Right atrium auricular region (tissue), 2 donors: ENCODE measurements at regions not wholly inside any gene's neighbourhood (a gene's known extent, or its start where the extent isn't known, plus 50 kb on each side); places are given as distances from the start of the nearest gene placed in this dataset.

Experiments used
- DNase-seq: peaks from one replicate; pipeline ENCODE4 v3.0.0-alpha.2; 2019; ENCODE audit warnings: low spot score
- H3K27ac ChIP-seq, 2 donors: fragments of 200-600 bp; sonication (generic); 1 replicate in 1 of 2; 2 replicates in 1 of 2; pipeline ENCODE4 v1.5.1; 2016 to 2019
- H3K27me3 ChIP-seq, 2 donors: fragments of 200-600 bp; sonication (generic); one replicate each; pipeline versions ENCODE4 v1.5.1 to v1.6.0; 2017 to 2019
- H3K36me3 ChIP-seq: fragments of 200-600 bp; sonication (generic); one replicate; pipeline ENCODE4 v1.5.1; 2016
- H3K4me1 ChIP-seq, 2 donors: fragments of 200-600 bp; sonication (generic); one replicate each; pipeline versions ENCODE4 v1.5.1 to v1.6.0; 2017 to 2019
- H3K4me3 ChIP-seq, 2 donors: fragments of 200-600 bp; sonication (generic); 1 replicate in 1 of 2; 2 replicates in 1 of 2; pipeline ENCODE4 v1.5.1; 2017 to 2019; ENCODE audit warnings: mild to moderate bottlenecking in 1 of 2, moderate library complexity in 1 of 2
- H3K9me3 ChIP-seq, 2 donors: fragments of 200-600 bp; sonication (generic); one replicate each; pipeline ENCODE4 v1.5.1; 2019
- TF ChIP-seq, protein P1 (sequence below), 2 donors: fragments of 200-600 bp; sonication (generic); IDR thresholded peaks; one replicate each; pipeline ENCODE4 v1.5.1; 2019; ENCODE audit warnings: antibody characterized with exemption in 2 of 2

DNA sequence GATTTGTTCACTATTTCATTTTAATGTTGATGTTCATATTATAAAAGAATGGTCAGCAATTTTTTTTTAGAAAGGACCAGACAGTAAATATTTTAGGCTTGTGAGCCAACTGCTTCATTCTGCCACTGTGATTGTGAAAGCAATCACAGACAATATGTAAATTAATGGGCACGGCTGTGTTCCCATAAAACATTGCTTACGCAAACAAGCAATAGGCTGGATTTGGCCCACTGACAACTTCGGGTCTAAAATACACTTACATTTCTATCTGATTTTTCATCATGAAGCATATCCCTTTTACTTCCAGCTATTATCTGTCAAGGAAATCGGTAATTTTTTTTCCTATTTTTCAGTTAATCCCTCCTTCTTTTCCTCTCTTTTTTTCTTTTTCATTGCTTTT is 182.2 kb upstream of the CDH2 start:
- TF ChIP-seq, protein P1, sequence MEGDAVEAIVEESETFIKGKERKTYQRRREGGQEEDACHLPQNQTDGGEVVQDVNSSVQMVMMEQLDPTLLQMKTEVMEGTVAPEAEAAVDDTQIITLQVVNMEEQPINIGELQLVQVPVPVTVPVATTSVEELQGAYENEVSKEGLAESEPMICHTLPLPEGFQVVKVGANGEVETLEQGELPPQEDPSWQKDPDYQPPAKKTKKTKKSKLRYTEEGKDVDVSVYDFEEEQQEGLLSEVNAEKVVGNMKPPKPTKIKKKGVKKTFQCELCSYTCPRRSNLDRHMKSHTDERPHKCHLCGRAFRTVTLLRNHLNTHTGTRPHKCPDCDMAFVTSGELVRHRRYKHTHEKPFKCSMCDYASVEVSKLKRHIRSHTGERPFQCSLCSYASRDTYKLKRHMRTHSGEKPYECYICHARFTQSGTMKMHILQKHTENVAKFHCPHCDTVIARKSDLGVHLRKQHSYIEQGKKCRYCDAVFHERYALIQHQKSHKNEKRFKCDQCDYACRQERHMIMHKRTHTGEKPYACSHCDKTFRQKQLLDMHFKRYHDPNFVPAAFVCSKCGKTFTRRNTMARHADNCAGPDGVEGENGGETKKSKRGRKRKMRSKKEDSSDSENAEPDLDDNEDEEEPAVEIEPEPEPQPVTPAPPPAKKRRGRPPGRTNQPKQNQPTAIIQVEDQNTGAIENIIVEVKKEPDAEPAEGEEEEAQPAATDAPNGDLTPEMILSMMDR (IDR thresholded peaks at IDR 0.05): no peak
- H3K27ac ChIP-seq: no peak overlapping the region
- no peaks in the 10 kb centered on the region for H3K36me3 ChIP-seq
- H3K9me3 ChIP-seq: no peaks in the 10 kb centered on the region
- no peaks in the 10 kb centered on the region for H3K4me1 ChIP-seq
- no peak for DNase-seq
- H3K27me3 ChIP-seq: no peaks in the 10 kb centered on the region
- no peak overlapping the region for H3K4me3 ChIP-seq

DNA sequence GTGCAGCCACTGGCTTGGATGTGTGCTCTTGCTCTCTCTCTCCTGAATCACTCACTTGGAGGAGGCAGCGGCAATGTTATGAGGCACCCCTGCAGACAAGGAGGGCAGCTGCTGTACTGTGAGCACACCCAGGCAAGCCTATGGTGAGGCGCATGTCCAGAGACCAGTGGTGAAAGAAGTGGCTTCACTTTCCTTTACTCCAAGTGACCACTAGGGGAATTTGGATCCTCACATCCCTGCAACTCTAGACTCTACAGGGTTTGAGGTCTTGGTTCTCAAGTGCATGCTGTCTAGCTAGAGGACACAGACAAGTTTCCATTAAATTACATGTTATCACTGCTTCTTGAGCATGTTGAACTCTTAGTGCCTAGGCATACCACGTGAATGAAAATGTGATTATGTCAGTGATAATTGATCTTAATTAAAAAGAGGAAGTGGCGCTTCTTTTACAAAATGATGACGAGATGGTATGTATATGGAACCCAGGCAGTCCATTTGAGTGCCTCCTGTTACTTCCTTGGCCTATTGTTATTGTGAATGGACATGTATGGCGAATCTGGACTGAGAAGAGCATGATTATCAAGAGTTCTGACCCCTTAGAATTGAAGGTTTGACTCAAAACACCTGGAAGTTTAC is 181.0 kb upstream of the CDH2 start:
- TF ChIP-seq, protein P1 (IDR thresholded peaks at IDR 0.05): peak in 1 of 2 donors; percentile 22
- Histone ChIP-seq H3K27ac (no peak overlapping the region), H3K4me3 (no peak overlapping the region), H3K4me1 (no peaks in the 10 kb centered on the region), H3K9me3 (no peaks in the 10 kb centered on the region), H3K27me3 (no peaks in the 10 kb centered on the region), H3K36me3 (no peaks in the 10 kb centered on the region)
- no peak for DNase-seq

DNA sequence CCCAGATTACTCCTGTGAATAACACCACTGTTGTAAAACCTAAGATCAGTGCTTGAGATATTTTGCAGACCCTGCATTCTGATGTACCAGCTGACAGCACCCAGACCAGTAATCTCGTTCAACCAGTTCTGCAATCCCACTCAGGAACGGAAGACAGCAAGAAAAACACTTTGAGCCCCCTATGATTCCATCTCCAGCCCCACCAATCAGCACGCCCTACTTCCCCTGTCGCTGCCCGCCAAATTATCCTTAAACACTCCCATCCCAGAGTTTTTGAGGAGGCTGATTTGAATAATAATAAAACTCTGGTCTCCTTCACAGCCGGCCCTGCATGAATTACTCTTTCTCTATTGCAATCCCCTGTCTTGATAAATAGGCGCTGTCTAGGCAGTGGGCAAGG is 173.9 kb upstream of the CDH2 start:
- H3K36me3 ChIP-seq: no peaks in the 10 kb centered on the region
- H3K4me1 ChIP-seq: no peaks in the 10 kb centered on the region
- H3K27me3 ChIP-seq: no peaks in the 10 kb centered on the region
- no peak for DNase-seq
- H3K27ac ChIP-seq: no peak overlapping the region
- no peak overlapping the region for H3K4me3 ChIP-seq
- TF ChIP-seq, protein P1 (IDR thresholded peaks at IDR 0.05): no peak
- H3K9me3 ChIP-seq: no peaks in the 10 kb centered on the region

DNA sequence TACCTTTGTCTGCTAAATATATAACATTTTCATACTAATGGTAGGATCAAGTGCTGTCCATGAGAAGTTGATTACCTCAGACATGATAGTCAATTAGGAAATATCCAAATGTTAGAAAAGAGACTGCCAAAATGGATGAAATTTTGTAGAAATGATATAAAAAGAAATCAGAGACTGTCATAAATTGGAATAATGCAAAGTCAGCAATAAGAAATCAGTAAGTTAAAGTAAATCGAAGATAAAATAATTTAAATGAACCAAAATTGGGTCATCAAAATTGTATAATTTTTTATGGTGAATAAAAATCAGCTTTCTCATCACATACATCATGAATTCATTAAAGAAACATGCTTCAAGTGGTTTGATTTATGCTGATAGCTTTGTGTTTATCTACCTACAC is 165.3 kb upstream of the CDH2 start:
- H3K27ac ChIP-seq: no peak overlapping the region
- no peaks in the 10 kb centered on the region for H3K4me1 ChIP-seq
- no peak overlapping the region for H3K4me3 ChIP-seq
- H3K36me3 ChIP-seq: no peaks in the 10 kb centered on the region
- no peaks in the 10 kb centered on the region for H3K27me3 ChIP-seq
- TF ChIP-seq, protein P1 (IDR thresholded peaks at IDR 0.05): no peak
- DNase-seq: no peak
- no peaks in the 10 kb centered on the region for H3K9me3 ChIP-seq

DNA sequence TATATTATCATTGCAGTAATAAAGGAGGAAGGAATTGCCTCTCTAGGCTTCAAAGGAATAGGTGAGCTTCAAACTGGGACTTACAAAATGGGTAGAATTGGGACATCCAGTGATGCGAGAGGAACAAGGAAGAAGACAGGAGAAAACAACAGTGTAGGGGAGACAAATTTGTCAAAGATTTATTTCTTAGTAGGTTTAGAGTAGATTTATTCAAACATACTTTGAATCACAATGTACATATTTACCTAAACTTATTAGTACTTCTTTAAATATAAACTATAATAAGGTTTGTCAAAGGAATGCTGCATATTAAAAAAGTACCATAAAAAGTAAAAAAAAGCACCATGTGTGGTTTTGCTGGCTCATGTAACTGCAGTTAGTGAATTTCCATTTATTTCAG is 161.4 kb upstream of the CDH2 start:
- TF ChIP-seq, protein P1 (IDR thresholded peaks at IDR 0.05): no peak
- no peak for DNase-seq

DNA sequence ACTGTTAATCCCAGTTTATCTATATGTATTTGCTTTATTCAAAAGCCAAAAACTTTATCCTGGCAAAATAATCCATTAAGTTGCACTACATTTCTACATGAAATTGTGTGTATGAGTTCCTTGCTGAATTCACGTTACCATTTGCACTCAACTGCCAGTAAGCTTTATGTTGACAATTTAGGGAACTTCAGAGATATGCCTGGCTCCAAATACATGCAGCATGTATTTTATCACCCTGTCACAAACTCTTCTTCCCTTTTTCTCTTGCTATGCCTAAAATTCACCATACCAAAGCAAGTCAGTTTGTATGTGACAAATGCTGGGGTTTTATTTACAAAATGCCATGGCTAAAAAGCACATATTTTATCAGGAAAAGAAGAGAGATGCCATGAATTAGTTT is 157.6 kb upstream of the CDH2 start:
- Histone ChIP-seq H3K9me3 (no peaks in the 10 kb centered on the region), H3K36me3 (no peaks in the 10 kb centered on the region), H3K4me1 (no peaks in the 10 kb centered on the region), H3K27ac (no peak overlapping the region), H3K27me3 (no peaks in the 10 kb centered on the region), H3K4me3 (no peak overlapping the region)
- no peak for DNase-seq
- TF ChIP-seq, protein P1 (IDR thresholded peaks at IDR 0.05): no peak

More for the DNA sequence above, 161.4 kb upstream of the CDH2 start:
- Histone ChIP-seq H3K4me3 (no peak overlapping the region), H3K4me1 (no peaks in the 10 kb centered on the region), H3K36me3 (no peaks in the 10 kb centered on the region), H3K27me3 (no peaks in the 10 kb centered on the region), H3K27ac (no peak overlapping the region), H3K9me3 (no peaks in the 10 kb centered on the region)
